ENCODE measurements at regions not wholly inside any gene's neighbourhood (a gene's known extent, or its start where the extent isn't known, plus 50 kb on each side); places are given as distances from the start of the nearest gene placed in this dataset.

GRCh38 chr6:135673501-135674309 lies 176.2 kb upstream of the AHI1 start:
- TF ChIP-seq POLR2A (IDR thresholded peaks at IDR 0.05) (no peak), CTCF (IDR thresholded peaks at IDR 0.05) (no peak)
- 86 to 89% methylated on average over 11 of the region's 11 CpGs for WGBS, 2 donors
- intact Hi-C loops (cut with DNase I), result no loop called here
- Histone ChIP-seq H3K27me3 (no peaks in the 10 kb centered on the region), H3K4me3 (no peak overlapping the region), H3K9me3 (no peaks in the 10 kb centered on the region), H3K27ac (no peak overlapping the region), H3K36me3 (replicated peaks in 1 of 2; ENCODE audit: insufficient read depth in 1 of 2, low read depth in 2 of 2) (no peaks in the 10 kb centered on the region), H3K4me1 (no peaks in the 10 kb centered on the region)
- DNase-seq (no peak), ATAC-seq (no peak)

DNA sequence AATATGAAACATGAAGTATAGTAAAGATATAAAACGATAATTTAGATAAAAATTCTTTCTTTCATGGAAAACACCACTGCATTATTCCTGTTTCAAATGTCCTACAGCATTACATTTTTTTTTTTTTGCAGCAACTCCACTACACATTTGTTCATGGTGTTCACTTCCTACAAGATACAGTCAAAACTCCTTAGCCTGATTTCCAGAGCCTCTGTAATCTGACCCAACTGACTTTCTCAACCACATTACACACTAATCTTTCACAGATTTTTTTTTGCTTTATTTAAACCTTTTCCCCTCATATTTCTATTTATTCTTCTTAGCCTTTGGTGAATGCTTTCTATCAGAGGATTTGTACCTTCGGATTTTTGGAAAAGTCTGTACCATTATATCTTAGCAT lies 176.5 kb upstream of the PDE7B start:
- Histone ChIP-seq H3K9me3 (no peaks in the 10 kb centered on the region), H3K36me3 (replicated peaks in 1 of 2; ENCODE audit: insufficient read depth in 1 of 2, low read depth in 2 of 2) (no peaks in the 10 kb centered on the region), H3K4me1 (no peaks in the 10 kb centered on the region), H3K27me3 (no peaks in the 10 kb centered on the region), H3K27ac (no peak overlapping the region), H3K4me3 (no peak overlapping the region)
- no peak for DNase-seq
- no peak for TF ChIP-seq CTCF (IDR thresholded peaks at IDR 0.05)
- no peak for TF ChIP-seq POLR2A (IDR thresholded peaks at IDR 0.05)
- no peak for ATAC-seq
- intact Hi-C loops (cut with DNase I), result no loop called here
- 60 to 75% methylated on average over 2 of the region's 2 CpGs for WGBS, 2 donors

DNA sequence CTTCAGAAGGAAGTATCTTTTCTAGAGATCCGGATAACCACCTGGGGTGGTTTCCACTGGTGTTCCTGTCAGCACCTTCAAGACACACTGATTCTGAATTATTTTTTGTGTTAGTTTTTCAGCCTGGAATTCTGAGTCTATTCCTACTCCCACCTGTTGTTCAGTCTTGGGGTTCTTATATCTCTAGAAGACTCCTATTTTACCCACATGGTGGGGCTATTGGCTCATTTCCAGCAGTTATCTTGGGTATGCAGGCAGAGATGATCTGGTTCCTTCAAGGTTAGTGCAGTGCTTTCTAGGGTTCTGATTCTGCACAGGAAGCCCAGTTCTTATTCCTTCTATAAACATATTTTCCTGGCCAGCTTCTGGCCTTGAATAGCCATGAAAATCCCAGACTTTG lies 175.6 kb upstream of the PDE7B start:
- intact Hi-C loops (cut with DNase I), result no loop called here
- Histone ChIP-seq H3K4me3 (no peak overlapping the region), H3K9me3 (no peaks in the 10 kb centered on the region), H3K4me1 (peaks cover under 1% of the 10 kb centered on the region), H3K27me3 (no peaks in the 10 kb centered on the region), H3K27ac (no peak overlapping the region), H3K36me3 (replicated peaks in 1 of 2; ENCODE audit: insufficient read depth in 1 of 2, low read depth in 2 of 2) (no peaks in the 10 kb centered on the region)
- 33 to 50% methylated on average over 1 of the region's 1 CpG for WGBS, 2 donors
- TF ChIP-seq CTCF (IDR thresholded peaks at IDR 0.05) (peak in 1 of 7 experiments; percentile 14), POLR2A (IDR thresholded peaks at IDR 0.05) (no peak)
- DNase-seq (peak in 1 of 4 donors; percentile 7), ATAC-seq (no peak)

GRCh38 chr6:135680964-135681913 lies 170.3 kb upstream of the PDE7B start:
- WGBS, 2 donors, result 50 to 55% methylated on average over 2 of the region's 2 CpGs

More at GRCh38 chr6:135680964-135681913, 170.3 kb upstream of the PDE7B start:
- H3K36me3 ChIP-seq (replicated peaks in 1 of 2; ENCODE audit: insufficient read depth in 1 of 2, low read depth in 2 of 2), result no peaks in the 10 kb centered on the region
- H3K27ac ChIP-seq, result peak overlapping the region in 1 of 4 donors; percentile 1
- no peak for TF ChIP-seq CTCF (IDR thresholded peaks at IDR 0.05)
- TF ChIP-seq POLR2A (IDR thresholded peaks at IDR 0.05), result no peak
- intact Hi-C loops (cut with DNase I), result no loop called here
- H3K27me3 ChIP-seq, result no peaks in the 10 kb centered on the region
- DNase-seq (peak in 1 of 4 donors; percentile 10), ATAC-seq (no peak)
- no peaks in the 10 kb centered on the region for H3K9me3 ChIP-seq
- H3K4me3 ChIP-seq, result no peak overlapping the region
- H3K4me1 ChIP-seq, result peaks cover 10% of the 10 kb centered on the region

Measured in body of pancreas (tissue), 4 donors.